Prostate gland (tissue), 2 donors: ENCODE measurements at regions not wholly inside any gene's neighbourhood (a gene's known extent, or its start where the extent isn't known, plus 50 kb on each side); places are given as distances from the start of the nearest gene placed in this dataset.

Experiments
- POLR2A ChIP-seq: fragments of 450-650 bp; IDR thresholded peaks from one replicate; pipeline ENCODE4 v1.6.1; 2016; ENCODE audit warnings: antibody characterized with exemption, mild to moderate bottlenecking
- POLR2AphosphoS5 ChIP-seq: sonication (generic); formaldehyde crosslinking; IDR thresholded peaks from one replicate; pipeline ENCODE4 v1.6.1; 2017; ENCODE audit warnings: antibody characterized with exemption
- TF ChIP-seq, protein P1 (sequence below), 4 experiments: fragments of 200-600 bp in 2 of 4; fragments of 450-650 bp in 2 of 4; sonication (generic) in 2 of 4; IDR thresholded peaks; 1 replicate in 3 of 4; 2 replicates in 1 of 4; pipeline ENCODE4 v1.5.1; 2016 to 2019; ENCODE audit warnings: antibody characterized with exemption in 4 of 4, mild to moderate bottlenecking in 2 of 4, moderate library complexity in 2 of 4

DNA sequence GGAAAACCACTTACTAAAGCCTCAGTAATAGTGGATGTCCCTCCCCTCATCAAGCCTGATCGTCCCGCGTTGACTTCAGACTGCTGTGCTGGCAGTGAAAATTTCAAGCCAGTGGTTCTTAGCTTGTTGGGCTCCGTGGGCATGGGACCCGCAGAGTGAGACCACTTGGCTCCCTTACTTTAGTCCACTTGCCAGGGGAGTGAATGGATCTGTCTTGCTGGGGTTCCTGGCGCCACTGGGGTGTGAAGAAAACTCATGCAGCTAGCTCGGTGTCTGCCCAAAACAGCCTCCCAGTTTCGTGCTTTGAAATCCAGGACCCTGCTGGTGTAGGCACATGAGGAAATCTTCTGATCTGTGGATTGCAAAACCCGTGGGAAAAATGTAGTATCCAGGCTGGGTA is 480.0 kb upstream of the IZUMO3 start:
- TF ChIP-seq, protein P1, sequence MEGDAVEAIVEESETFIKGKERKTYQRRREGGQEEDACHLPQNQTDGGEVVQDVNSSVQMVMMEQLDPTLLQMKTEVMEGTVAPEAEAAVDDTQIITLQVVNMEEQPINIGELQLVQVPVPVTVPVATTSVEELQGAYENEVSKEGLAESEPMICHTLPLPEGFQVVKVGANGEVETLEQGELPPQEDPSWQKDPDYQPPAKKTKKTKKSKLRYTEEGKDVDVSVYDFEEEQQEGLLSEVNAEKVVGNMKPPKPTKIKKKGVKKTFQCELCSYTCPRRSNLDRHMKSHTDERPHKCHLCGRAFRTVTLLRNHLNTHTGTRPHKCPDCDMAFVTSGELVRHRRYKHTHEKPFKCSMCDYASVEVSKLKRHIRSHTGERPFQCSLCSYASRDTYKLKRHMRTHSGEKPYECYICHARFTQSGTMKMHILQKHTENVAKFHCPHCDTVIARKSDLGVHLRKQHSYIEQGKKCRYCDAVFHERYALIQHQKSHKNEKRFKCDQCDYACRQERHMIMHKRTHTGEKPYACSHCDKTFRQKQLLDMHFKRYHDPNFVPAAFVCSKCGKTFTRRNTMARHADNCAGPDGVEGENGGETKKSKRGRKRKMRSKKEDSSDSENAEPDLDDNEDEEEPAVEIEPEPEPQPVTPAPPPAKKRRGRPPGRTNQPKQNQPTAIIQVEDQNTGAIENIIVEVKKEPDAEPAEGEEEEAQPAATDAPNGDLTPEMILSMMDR (IDR thresholded peaks at IDR 0.05), result no peak
- no peak for TF ChIP-seq POLR2A
- TF ChIP-seq POLR2AphosphoS5, result no peak
